ENCODE measurements at regions not wholly inside any gene's neighbourhood (a gene's known extent, or its start where the extent isn't known, plus 50 kb on each side); places are given as distances from the start of the nearest gene placed in this dataset.
"Not testable (repeated sequence)": the region's sequence is repeated elsewhere in the genome, so short reads cannot be mapped to it uniquely, and the experiment has no call there.

DNA sequence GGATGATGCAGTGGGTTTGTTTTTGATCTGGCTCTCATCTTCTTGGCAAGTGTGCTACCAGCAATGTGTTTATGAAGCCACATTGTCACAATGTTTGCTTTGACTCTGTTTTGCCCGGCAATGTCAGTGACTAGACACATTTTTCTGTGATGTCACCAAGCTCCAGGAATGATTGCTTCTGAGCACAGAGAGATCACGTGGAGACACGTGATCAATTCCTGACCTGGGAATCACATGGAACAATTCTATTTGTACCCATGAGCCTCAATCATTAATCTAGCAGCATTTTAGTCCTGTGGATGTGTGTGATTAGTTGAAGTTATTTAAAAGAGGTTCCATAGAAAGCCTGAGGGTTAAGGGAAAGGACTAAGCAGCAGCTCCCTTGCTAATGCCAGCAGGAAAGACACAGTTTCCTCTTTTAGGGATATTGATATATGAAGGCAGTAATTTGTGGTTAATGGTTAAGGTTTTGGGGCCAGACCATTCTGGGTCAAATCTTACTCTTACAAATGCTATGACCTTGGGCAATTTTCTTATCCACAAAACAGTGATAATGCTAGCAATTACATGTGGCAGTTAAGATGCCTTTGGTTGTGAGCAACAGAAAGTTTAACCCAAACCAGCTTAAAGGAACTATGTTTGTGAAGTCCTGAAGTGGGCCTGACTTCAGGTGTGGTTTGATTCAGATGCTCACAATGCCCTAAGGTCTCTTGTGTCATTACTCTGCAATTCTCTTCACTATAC is 59.0 kb downstream of the FASLG start:
- intact Hi-C loops (cut with DNase I, micrococcal nuclease), result no loop called here
- ATAC-seq (no peak), DNase-seq (no peak)

DNA sequence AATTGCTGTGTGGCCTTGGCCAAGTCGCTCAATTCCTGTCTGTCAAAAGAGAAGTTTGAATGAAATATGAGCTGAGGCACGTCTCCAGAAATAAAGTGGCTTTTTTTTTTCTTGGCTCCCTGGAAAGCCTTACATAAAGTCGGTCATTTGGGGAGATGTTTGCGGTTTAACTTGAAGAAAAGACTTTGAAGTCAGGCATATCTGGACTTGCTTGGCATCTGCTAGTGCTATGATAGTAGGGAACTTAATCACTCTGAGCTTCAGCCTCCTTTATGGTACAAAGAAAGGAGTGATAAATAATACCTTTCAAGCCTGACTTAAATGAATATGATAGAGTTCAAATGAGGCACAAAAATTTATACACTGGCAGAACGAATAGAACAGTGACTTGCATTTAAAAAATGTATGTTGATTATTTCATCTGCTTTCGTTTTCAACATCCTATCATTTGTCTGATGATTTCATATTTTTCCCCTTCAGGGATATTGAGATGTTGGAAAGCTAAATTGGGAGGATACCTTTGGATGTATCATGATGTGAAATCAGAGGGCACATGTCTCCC is 60.2 kb downstream of the FASLG start:
- ATAC-seq (no peak), DNase-seq (no peak)
- intact Hi-C loops (cut with DNase I, micrococcal nuclease), result no loop called here

DNA sequence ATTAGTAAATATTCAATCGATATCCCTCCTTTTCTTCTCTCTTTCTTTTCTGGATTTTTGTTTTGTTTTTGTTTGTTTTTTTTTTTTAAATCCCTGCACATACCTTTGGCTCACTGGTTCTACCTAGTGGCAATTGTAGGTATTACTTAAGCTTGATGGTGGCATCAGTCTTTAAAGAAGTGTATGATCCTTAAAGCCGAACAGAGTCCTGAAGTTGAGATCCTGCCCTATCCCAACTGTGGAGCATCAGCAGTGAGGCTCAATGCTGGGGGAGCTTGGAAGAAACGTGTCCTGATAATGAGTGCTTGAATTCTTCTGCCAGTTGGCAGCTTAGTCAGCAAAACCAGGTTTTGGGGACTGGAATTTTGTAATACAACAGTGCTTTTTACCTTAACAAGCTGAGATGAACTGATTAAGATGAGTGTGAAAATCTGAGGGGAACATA is 60.8 kb downstream of the FASLG start:
- DNase-seq (no peak), ATAC-seq (peak; percentile 63)
- intact Hi-C loops (cut with DNase I, micrococcal nuclease), result loop anchor here in 1 of 2 donors (10.0 kb wide), 1 partner anchor 265 kb away; no protein-coding TSS in a partner anchor

DNA sequence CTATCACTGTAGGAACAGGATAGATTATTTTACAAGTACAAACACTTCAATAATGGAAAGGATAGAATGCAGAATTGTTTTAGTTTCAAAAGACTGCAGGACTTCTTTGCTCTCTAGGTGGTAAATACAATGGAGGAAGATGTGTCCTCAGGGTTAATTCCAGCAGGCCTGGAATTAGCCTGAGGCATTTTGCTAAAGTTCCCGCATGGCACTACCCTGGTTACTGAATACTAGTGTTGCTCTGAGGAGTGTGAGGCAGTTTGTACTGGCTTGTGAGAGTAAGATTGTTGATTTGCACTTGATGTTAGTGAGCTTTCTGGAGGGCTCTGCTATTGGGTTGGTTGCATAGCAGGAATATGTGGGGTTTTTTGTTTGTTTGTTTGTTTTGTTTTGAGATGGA is 61.4 kb downstream of the FASLG start:
- ATAC-seq (no peak), DNase-seq (no peak)
- intact Hi-C loops (cut with DNase I, micrococcal nuclease), result loop anchor here in 1 of 2 donors (10.0 kb wide), 1 partner anchor 266 kb away; no protein-coding TSS in a partner anchor

DNA sequence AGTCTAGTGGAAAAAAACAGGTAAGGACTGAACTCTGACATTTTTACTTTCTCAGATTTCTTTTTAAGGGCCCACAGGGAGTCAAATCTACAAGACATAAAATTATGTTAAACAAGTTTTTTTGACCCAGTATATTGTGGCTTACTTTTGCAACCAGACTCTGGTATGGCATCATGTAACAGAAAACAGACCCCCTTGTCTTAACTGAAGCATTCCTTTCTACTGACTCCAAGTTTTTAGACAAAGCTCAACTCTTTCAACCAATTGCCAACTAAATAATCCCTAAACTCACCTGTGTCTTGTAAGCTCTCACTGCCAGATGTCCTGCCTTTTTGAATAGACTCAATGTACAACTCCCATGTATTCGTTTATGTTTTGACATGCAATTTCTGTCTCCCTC is 64.3 kb downstream of the FASLG start:
- intact Hi-C loops (cut with DNase I, micrococcal nuclease), result loop anchor here in 1 of 2 donors (10.0 kb wide), 1 partner anchor 268 kb away; no protein-coding TSS in a partner anchor

DNA sequence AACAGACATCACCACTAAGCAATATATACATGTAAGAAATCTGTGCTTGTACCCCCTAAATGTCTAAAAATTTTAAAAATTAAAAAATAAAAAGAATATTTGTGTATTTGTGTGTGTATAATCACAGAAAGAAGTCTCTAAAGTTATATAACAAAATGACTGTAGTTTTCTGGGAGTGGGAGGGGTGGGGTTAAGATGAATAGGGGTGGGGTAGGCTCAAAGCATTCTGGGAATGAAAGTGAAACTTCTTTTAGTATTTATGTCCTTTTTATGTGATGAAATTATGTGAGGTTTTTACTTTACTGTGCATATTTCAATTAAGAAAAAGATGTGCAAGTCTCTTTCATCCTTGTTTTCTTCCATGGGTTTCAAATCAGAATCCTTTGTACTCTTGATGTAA is 65.3 kb downstream of the FASLG start:
- ATAC-seq (no peak), DNase-seq (no peak)
- intact Hi-C loops (cut with DNase I, micrococcal nuclease), result loop anchor here in 1 of 2 donors (10.0 kb wide), 1 partner anchor 269 kb away; no protein-coding TSS in a partner anchor

More for the DNA sequence above, 64.3 kb downstream of the FASLG start:
- DNase-seq, result no peak
- no peak for ATAC-seq

DNA sequence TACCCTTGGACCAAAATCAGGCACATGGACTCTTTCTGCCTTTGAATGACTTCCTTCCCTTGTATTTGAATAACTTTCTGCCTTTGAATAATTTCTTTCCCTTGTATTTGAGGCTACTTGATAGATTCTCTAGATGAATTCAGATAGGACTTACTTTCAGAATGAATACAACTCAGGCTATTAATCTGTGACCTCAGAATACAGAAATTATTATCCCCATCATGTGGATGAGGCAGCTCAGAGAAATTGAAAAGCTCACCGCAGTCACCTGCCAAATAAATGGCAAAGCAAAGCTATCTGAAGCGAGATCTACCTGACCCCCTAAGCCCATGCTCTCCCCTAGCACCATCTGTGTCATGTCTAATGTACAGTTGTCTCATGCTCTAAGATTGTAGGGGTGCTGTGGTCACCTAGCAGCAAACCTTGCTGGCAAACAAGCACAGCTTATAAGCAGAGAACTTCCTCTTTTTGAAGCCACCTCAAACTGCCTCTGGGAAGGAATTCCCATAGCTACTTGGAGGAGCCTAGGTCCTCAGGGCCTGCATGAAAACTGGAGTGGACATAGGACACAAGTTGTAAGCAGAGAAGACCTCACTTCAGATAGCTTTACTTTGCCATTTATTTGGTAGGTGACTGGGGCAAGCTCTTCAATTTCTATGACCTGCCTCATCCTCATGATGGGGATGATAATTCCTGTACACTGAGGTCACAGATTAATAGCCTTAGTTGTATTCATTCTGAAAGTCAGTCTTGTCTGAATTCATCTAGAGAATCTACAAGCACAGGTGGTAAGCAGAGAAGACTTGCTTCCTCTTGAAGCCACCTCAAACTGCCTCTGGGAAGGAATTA is 66.1 kb downstream of the FASLG start:
- intact Hi-C loops (cut with DNase I, micrococcal nuclease), result loop anchor here in 1 of 2 donors (10.0 kb wide), 1 partner anchor 270 kb away; no protein-coding TSS in a partner anchor
- no peak for DNase-seq
- no peak for ATAC-seq

DNA sequence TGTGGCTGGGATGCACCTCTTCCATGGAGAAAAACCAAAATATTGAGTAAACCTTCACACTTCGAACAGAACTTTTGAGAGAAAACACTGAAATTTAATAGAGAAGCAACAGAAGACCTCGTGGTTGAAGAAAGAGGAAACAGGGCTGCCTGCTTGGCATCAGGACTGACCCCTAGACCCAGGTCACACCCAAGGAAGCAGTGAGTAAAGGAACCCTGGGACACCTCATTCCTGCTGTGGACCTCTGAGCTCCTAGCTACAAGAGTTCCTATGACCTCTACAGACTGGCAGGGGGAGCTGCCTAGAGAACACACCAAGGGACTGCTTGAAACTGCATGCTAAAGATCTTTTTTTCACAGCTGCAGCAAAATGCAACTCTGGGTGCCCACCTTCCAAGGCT is 67.8 kb downstream of the FASLG start:
- DNase-seq (no peak), ATAC-seq (no peak)
- intact Hi-C loops (cut with DNase I, micrococcal nuclease), result loop anchor here in 1 of 2 donors (10.0 kb wide), 1 partner anchor 272 kb away; no protein-coding TSS in a partner anchor

DNA sequence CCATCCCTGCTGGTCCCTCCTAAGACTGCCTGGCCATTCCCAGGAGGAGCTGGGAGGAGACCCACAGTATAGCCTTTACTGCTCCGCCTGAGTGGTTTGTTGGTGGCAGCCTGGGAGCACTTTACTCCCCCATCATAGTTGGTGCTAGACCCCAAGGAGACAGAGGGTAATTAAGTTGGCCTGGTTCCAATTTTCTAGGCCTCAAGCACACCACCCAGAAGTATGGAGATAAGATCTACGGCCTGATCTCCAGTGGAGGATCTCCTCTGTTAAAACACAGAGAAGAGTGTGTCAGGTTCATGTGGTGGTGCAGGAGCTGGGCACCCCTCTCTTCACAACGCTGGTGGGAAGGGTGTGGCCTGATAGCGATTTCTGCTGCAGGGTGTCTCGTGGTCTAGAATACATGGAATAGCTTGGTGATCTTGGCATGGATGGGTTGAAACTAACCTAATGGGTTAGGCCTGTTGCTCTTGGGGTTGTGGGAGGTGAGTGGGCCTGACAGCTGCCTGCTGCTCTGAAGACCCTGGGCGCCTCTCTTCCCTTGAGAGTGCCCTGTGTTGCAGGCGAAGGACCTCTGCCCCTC is 68.5 kb downstream of the FASLG start:
- ATAC-seq (no peak), DNase-seq (no peak)
- intact Hi-C loops (cut with DNase I, micrococcal nuclease), result loop anchor here in 1 of 2 donors (10.0 kb wide), 1 partner anchor 273 kb away; no protein-coding TSS in a partner anchor

DNA sequence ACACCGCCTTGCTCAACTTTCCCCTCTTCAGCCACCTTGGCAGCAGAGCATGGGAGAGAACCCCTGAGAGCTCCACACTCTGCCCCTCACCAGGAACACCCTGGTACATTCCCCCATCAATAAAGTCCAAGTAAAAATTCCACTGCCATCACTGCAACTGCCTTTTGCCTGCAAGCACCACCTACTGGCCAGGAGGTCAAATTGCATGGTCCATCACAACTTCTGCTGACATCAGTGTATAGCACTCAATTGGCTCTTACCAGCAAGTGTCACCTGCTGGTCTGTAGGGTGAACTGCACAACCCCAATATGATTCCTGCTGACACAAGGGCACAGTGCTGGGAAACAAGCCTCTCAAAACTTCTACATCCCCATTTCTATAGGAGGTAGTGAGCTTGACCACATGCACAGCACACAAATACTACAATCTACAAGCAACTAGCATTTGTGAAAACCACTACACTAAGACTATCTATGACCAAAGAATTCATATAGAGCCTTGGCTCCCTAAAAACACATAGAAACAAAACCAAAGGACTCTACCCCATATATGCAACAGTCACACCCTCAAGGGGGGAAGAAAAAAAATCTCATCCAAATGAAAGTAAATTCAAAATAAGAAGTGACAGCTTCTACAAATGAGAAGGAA is 69.2 kb downstream of the FASLG start:
- ATAC-seq (peak; percentile 69), DNase-seq (no peak)
- intact Hi-C loops (cut with DNase I, micrococcal nuclease), result loop anchor here in 1 of 2 donors (10.0 kb wide), 1 partner anchor 273 kb away; no protein-coding TSS in a partner anchor

DNA sequence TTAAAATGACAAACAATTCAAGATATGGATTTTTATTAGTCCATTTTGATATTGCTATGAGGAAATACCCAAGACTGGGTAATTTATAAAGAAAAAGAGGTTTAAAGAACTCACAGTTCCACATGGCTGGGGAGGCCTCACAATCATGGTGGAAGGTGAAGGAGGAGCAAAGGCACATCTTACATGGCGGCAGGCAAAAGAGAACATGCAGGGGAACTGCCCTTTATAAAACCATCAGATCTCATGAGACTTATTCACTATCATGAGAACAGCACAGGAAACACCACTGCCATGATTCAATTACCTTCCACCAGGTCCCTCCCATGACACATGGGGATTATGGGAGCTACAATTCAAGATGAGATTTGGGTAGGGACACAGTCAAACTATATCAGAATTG is 69.8 kb downstream of the FASLG start:
- intact Hi-C loops (cut with DNase I, micrococcal nuclease), result loop anchor here in 1 of 2 donors (10.0 kb wide), 1 partner anchor 274 kb away; no protein-coding TSS in a partner anchor
- not testable (repeated sequence) for DNase-seq, ATAC-seq

DNA sequence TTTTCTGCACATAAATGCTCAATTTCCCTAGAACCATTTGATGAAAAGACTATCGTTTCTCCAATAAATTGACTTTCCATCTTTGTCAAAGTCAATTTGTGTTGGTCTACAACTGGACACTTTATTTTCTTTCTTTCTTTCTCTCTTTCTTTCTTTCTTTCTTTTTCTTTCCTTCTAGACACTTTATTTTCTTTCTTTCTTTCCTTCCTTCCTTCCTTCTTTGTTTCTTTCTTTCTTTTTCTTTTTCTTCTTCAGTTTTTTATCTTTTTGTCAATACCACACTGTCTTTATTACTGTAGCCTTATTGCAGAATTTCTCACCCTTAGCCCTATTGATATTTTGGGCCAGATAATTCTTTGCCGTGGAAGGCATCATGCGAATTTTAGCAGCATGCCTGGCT is 73.5 kb downstream of the FASLG start:
- ATAC-seq (no peak), DNase-seq (no peak)
- intact Hi-C loops (cut with DNase I, micrococcal nuclease), result no loop called here

DNA sequence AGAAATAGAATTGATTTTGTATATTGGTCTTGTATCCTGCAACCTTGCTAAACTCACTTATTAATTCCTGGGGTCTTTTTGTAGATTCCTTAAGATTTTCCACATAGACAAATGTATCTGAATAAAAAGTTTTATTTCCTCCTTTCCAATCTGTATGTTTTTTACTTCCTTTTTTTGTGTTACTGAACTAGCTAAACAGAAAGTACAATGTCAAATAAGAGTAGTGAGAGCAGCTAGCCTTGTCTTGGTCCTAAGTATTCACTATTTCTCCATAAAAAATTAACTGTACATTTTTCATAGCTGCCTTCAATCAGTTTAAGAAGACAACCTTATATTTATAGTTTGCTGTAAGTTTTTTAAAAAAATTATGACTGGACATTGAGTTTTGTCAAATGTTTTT is 74.9 kb downstream of the FASLG start:
- ATAC-seq (no peak), DNase-seq (no peak)
- intact Hi-C loops (cut with DNase I, micrococcal nuclease), result no loop called here

DNA sequence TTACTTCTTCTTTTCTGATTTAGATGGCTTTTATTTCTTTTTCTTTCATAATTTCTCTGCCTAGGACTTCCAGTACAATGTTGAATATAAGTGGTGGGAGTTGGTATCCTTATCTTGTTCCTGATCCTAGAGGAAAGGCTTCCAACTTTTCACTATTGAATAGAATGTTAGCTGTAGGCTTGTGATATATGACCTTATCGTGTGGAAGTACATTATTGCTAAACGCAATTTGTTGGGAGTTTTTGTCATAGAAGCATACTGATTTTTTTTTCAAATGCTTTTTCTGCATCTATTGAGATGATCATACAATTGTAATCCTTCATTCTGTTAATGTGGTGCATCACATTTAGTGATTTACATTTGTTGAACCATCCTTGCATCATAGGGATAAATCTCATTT is 79.5 kb downstream of the FASLG start:
- DNase-seq (no peak), ATAC-seq (no peak)
- intact Hi-C loops (cut with DNase I, micrococcal nuclease), result no loop called here

DNA sequence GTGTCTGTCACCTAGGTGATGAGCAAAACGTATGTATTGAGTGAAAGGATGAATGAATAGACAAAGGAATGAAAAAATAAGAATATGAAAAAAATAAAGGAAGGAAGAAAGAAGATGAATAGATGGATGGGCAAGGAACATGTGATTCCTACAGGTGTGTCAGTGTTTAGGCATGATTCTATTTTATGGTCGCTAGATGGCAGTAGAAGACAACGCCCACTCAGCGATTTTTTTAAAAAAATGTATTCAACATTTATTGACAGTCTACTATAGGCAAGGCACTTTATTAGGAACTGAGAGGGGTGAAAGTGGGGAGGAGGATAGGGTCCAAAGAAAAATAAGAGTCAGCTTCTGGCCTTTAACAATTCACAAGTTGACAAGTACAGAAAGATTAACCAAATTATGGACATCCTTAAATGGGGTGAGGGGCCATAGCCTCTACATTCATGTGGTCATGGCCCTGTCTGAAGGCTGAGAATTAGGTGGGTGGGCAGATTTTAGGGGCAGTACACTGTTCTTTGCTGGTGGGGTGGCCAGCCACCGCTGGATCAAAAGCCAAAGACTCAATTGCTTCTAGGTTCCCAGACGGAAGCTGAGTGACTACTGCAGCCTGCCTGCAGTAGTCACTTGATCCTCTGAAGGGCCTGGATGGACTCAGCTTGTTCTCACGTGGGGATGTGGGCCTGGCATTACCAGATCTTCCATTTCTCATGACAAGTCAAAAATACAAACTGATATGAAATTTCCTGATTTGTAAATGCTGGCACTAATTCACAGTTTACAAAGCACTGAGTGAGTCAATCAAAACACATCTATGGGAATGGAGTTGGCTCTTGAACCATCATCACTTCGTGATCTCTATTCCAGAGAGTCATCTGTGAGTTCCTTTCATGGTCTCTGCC is 83.9 kb downstream of the FASLG start:
- no peak for DNase-seq
- intact Hi-C loops (cut with DNase I, micrococcal nuclease), result loop anchor here in 1 of 2 donors (5.0 to 10.0 kb wide), 2 partner anchors 459 to 662 kb away; no protein-coding TSS in a partner anchor
- ATAC-seq, result peak; percentile 36

DNA sequence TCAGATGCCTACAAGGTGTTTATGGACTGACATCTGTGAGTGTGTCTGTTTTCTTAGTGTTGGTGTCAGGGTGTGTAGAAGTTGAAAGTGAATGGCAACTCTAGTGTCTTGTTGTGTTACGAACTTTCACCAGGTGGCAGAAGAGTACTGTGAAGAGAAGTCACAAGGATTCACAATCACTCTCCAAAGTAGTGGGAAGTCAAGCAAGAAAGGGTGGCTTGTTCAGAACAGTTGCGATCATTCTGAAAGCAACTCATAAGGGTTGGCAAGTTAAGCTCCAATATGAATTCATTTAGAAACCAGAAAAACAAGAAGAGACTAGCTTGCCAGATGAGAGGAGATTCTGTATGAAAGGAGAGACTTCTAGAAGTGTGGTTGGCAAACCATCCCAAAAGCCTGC is 86.1 kb downstream of the FASLG start:
- ATAC-seq (peak; percentile 87), DNase-seq (no peak)
- intact Hi-C loops (cut with DNase I, micrococcal nuclease), result loop anchor here in 1 of 2 donors (10.0 kb wide), 1 partner anchor 660 kb away; no protein-coding TSS in a partner anchor
